Neuron (in vitro differentiated cells): ENCODE measurements at regions not wholly inside any gene's neighbourhood (a gene's known extent, or its start where the extent isn't known, plus 50 kb on each side); places are given as distances from the start of the nearest gene placed in this dataset.

Experiments used
- H2AFZ ChIP-seq: one replicate; pipeline ENCODE4 v1.6.1; 2013; ENCODE audit warnings: low read depth, mild to moderate bottlenecking, inconsistent platforms, low read length, moderate library complexity
- H3K27me3 ChIP-seq: one replicate; pipeline ENCODE4 v1.6.1; 2013; ENCODE audit warnings: low read length; ENCODE audit not compliant: insufficient read depth
- H3K36me3 ChIP-seq: one replicate; pipeline ENCODE4 v1.6.1; 2013; ENCODE audit warnings: low read length; ENCODE audit not compliant: insufficient read depth
- H3K4me1 ChIP-seq: one replicate; pipeline ENCODE4 v1.6.1; 2013; ENCODE audit warnings: low read length; ENCODE audit not compliant: insufficient read depth
- H3K4me3 ChIP-seq: 2 replicates; pipeline ENCODE4 v1.5.1; 2013; ENCODE audit warnings: mild to moderate bottlenecking, low read length, moderate library complexity
- H3K9me3 ChIP-seq: one replicate; pipeline ENCODE4 v1.6.1; 2013; ENCODE audit warnings: low read length

- no peaks in the 10 kb centered on the region for H3K9me3 ChIP-seq
- H3K36me3 ChIP-seq, result no peaks in the 10 kb centered on the region
- H3K27me3 ChIP-seq, result no peaks in the 10 kb centered on the region
- H3K4me1 ChIP-seq, result peaks cover 47% of the 10 kb centered on the region
- no peak overlapping the region for H3K4me3 ChIP-seq
- H2AFZ ChIP-seq, result peak overlapping the region; percentile 27
Measured at GRCh38 chr10:21100871-21101514, 203.9 kb upstream of the NEBL start.

- peak overlapping the region; percentile 27 for H2AFZ ChIP-seq
- no peaks in the 10 kb centered on the region for H3K9me3 ChIP-seq
- H3K36me3 ChIP-seq, result no peaks in the 10 kb centered on the region
- peak overlapping the region; percentile 44 for H3K4me3 ChIP-seq
- H3K4me1 ChIP-seq, result peaks cover 47% of the 10 kb centered on the region
- H3K27me3 ChIP-seq, result no peaks in the 10 kb centered on the region
Measured at GRCh38 chr10:21100190-21100589, 203.1 kb upstream of the NEBL start.

GRCh38 chr10:21099291-21100062 lies 202.4 kb upstream of the NEBL start:
- H3K27me3 ChIP-seq, result no peaks in the 10 kb centered on the region
- H3K36me3 ChIP-seq, result no peaks in the 10 kb centered on the region
- peak overlapping the region; percentile 44 for H3K4me3 ChIP-seq
- H2AFZ ChIP-seq, result peak overlapping the region; percentile 27
- peaks cover 47% of the 10 kb centered on the region for H3K4me1 ChIP-seq
- no peaks in the 10 kb centered on the region for H3K9me3 ChIP-seq

- no peak overlapping the region for H3K4me3 ChIP-seq
- no peak overlapping the region for H2AFZ ChIP-seq
- H3K27me3 ChIP-seq, result no peaks in the 10 kb centered on the region
- no peaks in the 10 kb centered on the region for H3K9me3 ChIP-seq
- H3K4me1 ChIP-seq, result peaks cover 47% of the 10 kb centered on the region
- no peaks in the 10 kb centered on the region for H3K36me3 ChIP-seq
Measured at GRCh38 chr10:21097926-21098355, 200.8 kb upstream of the NEBL start.

GRCh38 chr10:21095494-21096055 lies 198.5 kb upstream of the NEBL start:
- Histone ChIP-seq H3K27me3 (no peaks in the 10 kb centered on the region), H3K4me1 (peaks cover 31% of the 10 kb centered on the region), H3K4me3 (no peak overlapping the region), H3K36me3 (no peaks in the 10 kb centered on the region), H2AFZ (no peak overlapping the region), H3K9me3 (no peaks in the 10 kb centered on the region)

GRCh38 chr10:21095073-21095472 lies 198.0 kb upstream of the NEBL start:
- peaks cover 26% of the 10 kb centered on the region for H3K4me1 ChIP-seq
- H3K27me3 ChIP-seq, result no peaks in the 10 kb centered on the region
- no peaks in the 10 kb centered on the region for H3K9me3 ChIP-seq
- no peak overlapping the region for H2AFZ ChIP-seq
- no peaks in the 10 kb centered on the region for H3K36me3 ChIP-seq
- no peak overlapping the region for H3K4me3 ChIP-seq

GRCh38 chr10:21092683-21093524 lies 195.8 kb upstream of the NEBL start:
- Histone ChIP-seq H3K4me1 (peaks cover 4% of the 10 kb centered on the region), H3K36me3 (no peaks in the 10 kb centered on the region), H3K27me3 (no peaks in the 10 kb centered on the region), H2AFZ (no peak overlapping the region), H3K9me3 (no peaks in the 10 kb centered on the region), H3K4me3 (no peak overlapping the region)

- Histone ChIP-seq H3K4me1 (peaks cover 3% of the 10 kb centered on the region), H3K9me3 (no peaks in the 10 kb centered on the region), H3K27me3 (no peaks in the 10 kb centered on the region), H2AFZ (no peak overlapping the region), H3K4me3 (no peak overlapping the region), H3K36me3 (no peaks in the 10 kb centered on the region)
Measured at GRCh38 chr10:21090609-21091082, 193.5 kb upstream of the NEBL start.

GRCh38 chr10:21087476-21087875 lies 190.4 kb upstream of the NEBL start:
- peaks cover 5% of the 10 kb centered on the region for H3K4me1 ChIP-seq
- no peaks in the 10 kb centered on the region for H3K36me3 ChIP-seq

GRCh38 chr10:21084700-21085099 lies 187.6 kb upstream of the NEBL start:
- Histone ChIP-seq H3K36me3 (no peaks in the 10 kb centered on the region), H3K4me1 (peaks cover 5% of the 10 kb centered on the region), H2AFZ (no peak overlapping the region), H3K4me3 (no peak overlapping the region), H3K9me3 (no peaks in the 10 kb centered on the region), H3K27me3 (no peaks in the 10 kb centered on the region)

More at GRCh38 chr10:21087476-21087875, 190.4 kb upstream of the NEBL start:
- no peaks in the 10 kb centered on the region for H3K9me3 ChIP-seq
- H3K27me3 ChIP-seq, result no peaks in the 10 kb centered on the region
- no peak overlapping the region for H2AFZ ChIP-seq
- H3K4me3 ChIP-seq, result no peak overlapping the region

GRCh38 chr10:21083861-21084260 lies 186.8 kb upstream of the NEBL start:
- Histone ChIP-seq H3K9me3 (no peaks in the 10 kb centered on the region), H3K27me3 (no peaks in the 10 kb centered on the region), H2AFZ (no peak overlapping the region), H3K4me3 (no peak overlapping the region), H3K36me3 (no peaks in the 10 kb centered on the region), H3K4me1 (peaks cover 8% of the 10 kb centered on the region)

GRCh38 chr10:21082206-21082605 lies 185.1 kb upstream of the NEBL start:
- Histone ChIP-seq H3K4me1 (peaks cover 8% of the 10 kb centered on the region), H3K27me3 (no peaks in the 10 kb centered on the region), H2AFZ (no peak overlapping the region), H3K4me3 (no peak overlapping the region), H3K36me3 (no peaks in the 10 kb centered on the region), H3K9me3 (no peaks in the 10 kb centered on the region)
